ENCODE measurements at regions not wholly inside any gene's neighbourhood (a gene's known extent, or its start where the extent isn't known, plus 50 kb on each side); places are given as distances from the start of the nearest gene placed in this dataset.
"Not testable (repeated sequence)": the region's sequence is repeated elsewhere in the genome, so short reads cannot be mapped to it uniquely, and the experiment has no call there.

DNA sequence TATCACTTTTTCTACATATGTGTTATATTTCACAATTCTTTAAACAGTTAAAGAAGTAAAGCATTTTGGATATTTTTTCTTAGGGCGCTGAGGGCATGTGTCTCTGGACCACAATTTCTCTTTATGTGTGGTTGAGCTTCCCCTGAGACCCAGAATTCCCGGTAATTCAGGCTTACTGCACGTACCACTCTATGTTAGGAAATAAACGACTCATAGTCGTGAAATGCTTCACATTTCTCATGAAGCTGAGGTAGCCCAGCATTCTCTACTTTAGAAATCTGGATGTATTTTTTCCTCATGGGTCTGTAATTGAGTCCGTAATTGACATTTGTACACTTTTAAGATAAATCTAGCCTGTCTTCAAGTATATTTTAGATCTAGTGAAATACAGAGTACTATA, 170.6 kb downstream of the FZD1 start:
- peaks cover 22% of the 10 kb centered on the region for H3K9me3 Mint-ChIP-seq
- DNase-seq (ENCODE audit: low spot score), result no peak
- no peak overlapping the region for H3K4me3 Mint-ChIP-seq
- no peaks in the 10 kb centered on the region for H3K27me3 Mint-ChIP-seq (ENCODE audit: low read depth)
- no peak overlapping the region for H3K27ac Mint-ChIP-seq
- H3K36me3 Mint-ChIP-seq (ENCODE audit: low read depth), result no peaks in the 10 kb centered on the region
- no peaks in the 10 kb centered on the region for H3K4me1 Mint-ChIP-seq (ENCODE audit: low read depth)

DNA sequence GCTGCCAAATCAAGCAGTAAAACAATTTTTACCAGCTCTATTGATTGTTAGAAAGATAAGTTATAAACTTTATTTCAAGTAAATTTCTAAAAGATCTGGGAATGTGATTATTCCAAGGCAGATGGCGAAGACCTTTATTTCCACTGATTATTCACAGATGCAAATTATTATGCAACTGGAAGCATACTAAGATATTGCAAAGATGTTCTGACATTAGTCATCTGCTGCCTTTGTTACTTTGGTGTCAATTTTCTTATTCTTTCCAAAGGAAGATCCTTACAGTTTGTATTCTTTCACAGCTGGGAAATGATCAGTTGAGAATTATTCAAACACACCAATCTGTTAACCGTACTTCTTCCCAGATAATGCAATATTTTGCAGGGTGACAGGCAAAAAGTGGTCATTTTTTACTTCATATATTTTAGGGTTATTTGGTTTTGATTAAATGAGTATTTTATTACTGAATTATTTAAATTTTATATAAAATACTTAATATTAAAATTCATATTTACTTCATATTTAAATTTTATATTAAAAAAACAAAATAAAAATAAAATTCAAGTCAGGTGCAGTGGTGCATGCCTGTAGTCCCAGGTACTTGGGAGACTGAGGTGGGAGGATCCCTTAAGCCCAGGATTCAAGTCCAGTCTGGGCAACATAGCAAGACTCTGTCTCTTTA, 171.3 kb downstream of the FZD1 start:
- Mint-ChIP-seq H3K27ac (no peak overlapping the region), H3K4me1 (ENCODE audit: low read depth) (no peaks in the 10 kb centered on the region), H3K9me3 (peaks cover 26% of the 10 kb centered on the region), H3K4me3 (no peak overlapping the region), H3K27me3 (ENCODE audit: low read depth) (no peaks in the 10 kb centered on the region), H3K36me3 (ENCODE audit: low read depth) (no peaks in the 10 kb centered on the region)
- no peak for DNase-seq (ENCODE audit: low spot score)

DNA sequence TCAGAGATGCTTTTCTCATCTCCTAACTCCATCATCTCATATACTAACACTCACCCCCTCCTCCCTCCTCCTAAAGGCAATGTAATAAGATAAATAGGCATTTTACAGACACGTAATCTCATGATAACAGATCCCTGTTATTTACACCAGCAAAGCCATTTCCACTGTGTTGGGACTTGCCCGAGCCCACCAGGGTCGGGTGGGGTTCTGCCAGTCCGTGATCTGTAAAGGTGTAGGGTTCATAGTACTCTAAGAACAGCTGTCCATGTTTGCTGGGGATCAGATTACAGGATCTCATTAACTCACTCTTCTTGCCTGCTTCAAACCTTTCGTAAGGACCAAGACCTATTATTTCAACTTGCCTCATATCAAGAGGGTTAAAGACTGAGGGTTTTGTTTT, 172.4 kb downstream of the FZD1 start:
- peaks cover 26% of the 10 kb centered on the region for H3K9me3 Mint-ChIP-seq
- DNase-seq (ENCODE audit: low spot score), result no peak
- H3K4me1 Mint-ChIP-seq (ENCODE audit: low read depth), result no peaks in the 10 kb centered on the region
- no peak overlapping the region for H3K27ac Mint-ChIP-seq
- no peaks in the 10 kb centered on the region for H3K36me3 Mint-ChIP-seq (ENCODE audit: low read depth)
- no peak overlapping the region for H3K4me3 Mint-ChIP-seq
- no peaks in the 10 kb centered on the region for H3K27me3 Mint-ChIP-seq (ENCODE audit: low read depth)

GRCh38 chr7:91440198-91440597, 176.0 kb downstream of the FZD1 start:
- not testable (repeated sequence) for H3K36me3 Mint-ChIP-seq (ENCODE audit: low read depth); DNase-seq (ENCODE audit: low spot score); H3K4me3 Mint-ChIP-seq; H3K4me1 Mint-ChIP-seq (ENCODE audit: low read depth); H3K27me3 Mint-ChIP-seq (ENCODE audit: low read depth); H3K27ac Mint-ChIP-seq
- peaks cover 19% of the 10 kb centered on the region for H3K9me3 Mint-ChIP-seq

DNA sequence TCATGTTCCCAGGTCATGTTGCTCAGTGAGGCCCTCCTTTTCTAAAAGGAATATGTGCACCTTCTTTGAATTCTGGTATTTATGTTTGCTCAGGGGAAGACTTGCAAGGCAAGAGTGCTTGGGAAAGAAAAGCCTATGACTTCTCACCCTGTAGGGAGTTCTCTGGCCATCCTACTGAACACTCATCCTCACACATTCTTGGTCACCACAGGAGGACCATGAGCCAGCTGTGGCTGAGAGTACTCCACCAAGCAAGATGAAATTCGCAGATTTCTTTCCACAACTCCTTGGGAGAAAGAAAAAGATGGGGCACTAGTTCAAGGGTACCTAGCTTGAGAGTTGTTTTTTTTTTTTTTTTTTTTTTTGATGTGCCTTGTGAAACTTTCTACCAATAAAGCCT, 179.6 kb downstream of the FZD1 start:
- Mint-ChIP-seq H3K4me1 (ENCODE audit: low read depth) (no peaks in the 10 kb centered on the region), H3K4me3 (no peak overlapping the region), H3K36me3 (ENCODE audit: low read depth) (no peaks in the 10 kb centered on the region), H3K27ac (no peak overlapping the region), H3K9me3 (peaks cover 30% of the 10 kb centered on the region), H3K27me3 (ENCODE audit: low read depth) (no peaks in the 10 kb centered on the region)
- DNase-seq (ENCODE audit: low spot score), result no peak

DNA sequence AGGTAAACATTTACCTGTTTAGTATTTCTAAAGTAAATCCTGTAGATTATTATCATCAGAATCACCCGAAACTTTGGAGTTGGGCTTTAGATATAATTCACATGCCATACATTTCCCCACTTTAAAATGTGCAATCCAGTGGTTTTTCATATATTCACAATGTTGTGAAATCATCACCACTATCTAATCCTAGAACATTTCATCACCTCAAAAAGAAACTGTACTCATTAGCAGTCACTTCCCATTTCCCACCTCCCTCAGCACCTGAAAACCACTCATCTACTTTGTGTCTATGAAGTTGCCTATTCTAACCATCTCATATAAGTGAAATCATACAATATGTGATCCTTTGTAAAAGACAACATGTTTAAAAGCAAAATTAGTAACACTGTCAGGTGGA, 182.6 kb downstream of the FZD1 start:
- H3K9me3 Mint-ChIP-seq, result peaks cover 24% of the 10 kb centered on the region
- no peak for DNase-seq (ENCODE audit: low spot score)
- H3K4me1 Mint-ChIP-seq (ENCODE audit: low read depth), result no peaks in the 10 kb centered on the region
- H3K36me3 Mint-ChIP-seq (ENCODE audit: low read depth), result no peaks in the 10 kb centered on the region
- H3K27ac Mint-ChIP-seq, result no peak overlapping the region
- no peaks in the 10 kb centered on the region for H3K27me3 Mint-ChIP-seq (ENCODE audit: low read depth)
- H3K4me3 Mint-ChIP-seq, result no peak overlapping the region

- Mint-ChIP-seq H3K4me1 (ENCODE audit: low read depth) (no peaks in the 10 kb centered on the region), H3K36me3 (ENCODE audit: low read depth) (no peaks in the 10 kb centered on the region), H3K9me3 (peaks cover 15% of the 10 kb centered on the region), H3K27ac (no peak overlapping the region), H3K4me3 (no peak overlapping the region), H3K27me3 (ENCODE audit: low read depth) (no peaks in the 10 kb centered on the region)
- no peak for DNase-seq (ENCODE audit: low spot score)
Measured at GRCh38 chr7:91455411-91455810, 191.2 kb downstream of the FZD1 start.

DNA sequence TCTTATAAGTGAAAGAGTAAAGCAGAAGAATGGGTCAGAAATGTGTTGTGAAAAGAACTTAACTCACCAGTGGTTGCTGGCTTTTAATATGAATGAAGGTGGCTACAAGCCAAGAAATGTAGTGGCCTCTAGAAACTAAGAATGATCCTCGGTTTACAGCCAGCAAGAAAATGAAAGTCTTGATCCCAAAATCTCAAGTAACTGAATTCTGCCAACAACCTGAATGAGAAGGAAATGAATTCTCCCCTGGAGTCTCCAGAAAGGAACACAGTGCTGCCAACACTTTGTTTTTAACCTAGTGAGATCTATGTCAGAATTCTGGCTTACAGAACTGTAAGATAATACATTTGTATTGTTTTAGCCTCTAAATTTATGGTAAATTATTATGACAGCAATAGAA, 193.0 kb downstream of the FZD1 start:
- peaks cover 15% of the 10 kb centered on the region for H3K9me3 Mint-ChIP-seq
- H3K27ac Mint-ChIP-seq, result no peak overlapping the region
- no peak for DNase-seq (ENCODE audit: low spot score)
- no peak overlapping the region for H3K4me3 Mint-ChIP-seq
- H3K36me3 Mint-ChIP-seq (ENCODE audit: low read depth), result no peaks in the 10 kb centered on the region
- no peaks in the 10 kb centered on the region for H3K27me3 Mint-ChIP-seq (ENCODE audit: low read depth)
- H3K4me1 Mint-ChIP-seq (ENCODE audit: low read depth), result no peaks in the 10 kb centered on the region

DNA sequence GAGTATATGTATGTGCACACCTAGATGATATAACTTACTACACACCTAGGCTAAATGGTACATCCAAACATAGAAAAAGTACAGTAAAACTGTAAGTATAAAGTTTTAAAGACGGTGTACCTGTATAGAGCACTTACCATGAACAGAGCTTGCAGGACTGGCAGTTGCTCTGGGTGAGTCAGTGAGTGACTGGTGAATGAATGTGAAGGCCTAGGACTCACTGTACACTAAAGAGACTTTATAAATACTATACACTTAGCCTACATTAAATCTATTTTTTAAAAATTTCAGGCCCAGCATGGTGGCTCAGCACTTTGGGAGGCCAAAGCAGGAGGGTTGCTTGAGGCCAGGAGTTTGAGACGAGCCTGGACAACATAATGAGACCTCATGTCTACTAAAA, 195.3 kb downstream of the FZD1 start:
- no peaks in the 10 kb centered on the region for H3K36me3 Mint-ChIP-seq (ENCODE audit: low read depth)
- H3K4me3 Mint-ChIP-seq, result no peak overlapping the region
- H3K9me3 Mint-ChIP-seq, result peaks cover 9% of the 10 kb centered on the region
- DNase-seq (ENCODE audit: low spot score), result no peak
- H3K27me3 Mint-ChIP-seq (ENCODE audit: low read depth), result no peaks in the 10 kb centered on the region
- no peak overlapping the region for H3K27ac Mint-ChIP-seq
- H3K4me1 Mint-ChIP-seq (ENCODE audit: low read depth), result no peaks in the 10 kb centered on the region

DNA sequence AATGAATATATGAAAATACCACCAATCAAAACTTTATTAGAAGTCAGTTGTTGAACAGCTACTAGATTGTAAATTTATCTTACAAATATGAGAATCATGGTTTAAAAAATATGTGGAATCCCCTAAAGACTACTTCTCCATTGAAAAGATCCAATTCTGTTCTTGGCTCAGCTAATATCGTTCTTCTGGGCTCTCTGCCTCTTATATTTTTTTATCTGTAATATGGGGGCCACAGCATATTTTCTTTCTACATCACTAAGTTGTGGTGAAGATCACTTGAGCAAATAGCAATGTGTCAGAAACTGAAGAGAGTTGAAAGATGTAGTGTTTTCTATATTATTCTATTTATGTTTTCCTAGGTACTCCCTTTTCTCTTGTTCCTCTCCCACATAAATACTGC, 198.1 kb downstream of the FZD1 start:
- no peaks in the 10 kb centered on the region for H3K9me3 Mint-ChIP-seq
- DNase-seq (ENCODE audit: low spot score), result no peak
- H3K4me3 Mint-ChIP-seq, result no peak overlapping the region
- no peaks in the 10 kb centered on the region for H3K27me3 Mint-ChIP-seq (ENCODE audit: low read depth)
- no peak overlapping the region for H3K27ac Mint-ChIP-seq
- no peaks in the 10 kb centered on the region for H3K36me3 Mint-ChIP-seq (ENCODE audit: low read depth)
- no peaks in the 10 kb centered on the region for H3K4me1 Mint-ChIP-seq (ENCODE audit: low read depth)

GRCh38 chr7:91463330-91463729, 199.1 kb downstream of the FZD1 start:
- no peak overlapping the region for H3K4me3 Mint-ChIP-seq
- H3K36me3 Mint-ChIP-seq (ENCODE audit: low read depth), result no peaks in the 10 kb centered on the region
- no peak for DNase-seq (ENCODE audit: low spot score)
- H3K27ac Mint-ChIP-seq, result no peak overlapping the region
- no peaks in the 10 kb centered on the region for H3K27me3 Mint-ChIP-seq (ENCODE audit: low read depth)
- H3K4me1 Mint-ChIP-seq (ENCODE audit: low read depth), result no peaks in the 10 kb centered on the region
- no peaks in the 10 kb centered on the region for H3K9me3 Mint-ChIP-seq

DNA sequence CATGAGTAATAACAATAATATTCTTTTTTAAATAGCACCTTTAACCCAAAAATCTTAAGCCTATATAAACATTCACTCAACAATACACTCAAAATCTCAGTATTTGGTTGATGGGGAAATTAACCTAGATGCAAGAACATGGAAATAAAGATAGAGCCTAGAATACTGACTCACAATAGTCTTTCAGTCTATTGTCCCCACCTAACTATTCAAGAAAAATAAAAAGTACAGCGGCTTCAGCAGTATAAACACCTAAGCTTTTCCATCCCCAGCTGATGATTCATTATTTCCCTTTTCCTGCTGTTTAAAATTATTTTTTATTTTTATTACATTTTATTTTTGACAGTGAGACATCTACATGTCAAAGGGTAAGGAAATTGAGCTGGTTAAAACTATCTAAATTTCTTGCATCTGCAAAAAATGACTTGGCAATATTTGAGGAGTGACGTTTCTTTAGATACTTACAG, 201.4 kb downstream of the FZD1 start:
- no peak overlapping the region for H3K27ac Mint-ChIP-seq
- H3K36me3 Mint-ChIP-seq (ENCODE audit: low read depth), result no peaks in the 10 kb centered on the region
- no peaks in the 10 kb centered on the region for H3K9me3 Mint-ChIP-seq
- no peak overlapping the region for H3K4me3 Mint-ChIP-seq
- H3K27me3 Mint-ChIP-seq (ENCODE audit: low read depth), result no peaks in the 10 kb centered on the region
- no peak for DNase-seq (ENCODE audit: low spot score)
- no peaks in the 10 kb centered on the region for H3K4me1 Mint-ChIP-seq (ENCODE audit: low read depth)

DNA sequence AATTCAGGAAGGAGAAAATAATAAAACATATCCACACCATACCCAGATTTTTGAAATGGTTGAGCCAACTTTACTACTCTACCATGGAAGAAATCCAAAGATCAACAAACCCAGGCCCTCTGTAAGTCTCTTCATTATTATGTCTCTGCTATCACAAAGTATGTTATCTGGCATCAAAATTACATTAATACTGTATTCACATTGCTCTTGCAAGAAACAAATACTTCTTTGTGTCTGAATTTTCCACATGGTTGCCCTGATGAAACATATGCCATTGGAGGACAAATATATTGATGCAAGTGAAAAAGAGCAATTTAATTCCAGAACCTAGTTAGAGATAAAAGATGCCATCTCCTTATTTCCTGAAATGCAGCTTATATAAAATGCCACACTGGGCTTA, 204.0 kb downstream of the FZD1 start:
- H3K36me3 Mint-ChIP-seq (ENCODE audit: low read depth), result no peaks in the 10 kb centered on the region
- H3K27ac Mint-ChIP-seq, result no peak overlapping the region
- no peak for DNase-seq (ENCODE audit: low spot score)
- H3K4me3 Mint-ChIP-seq, result no peak overlapping the region
- no peaks in the 10 kb centered on the region for H3K27me3 Mint-ChIP-seq (ENCODE audit: low read depth)
- peaks cover 6% of the 10 kb centered on the region for H3K9me3 Mint-ChIP-seq
- H3K4me1 Mint-ChIP-seq (ENCODE audit: low read depth), result no peaks in the 10 kb centered on the region

- Mint-ChIP-seq H3K4me3 (no peak overlapping the region), H3K36me3 (ENCODE audit: low read depth) (no peaks in the 10 kb centered on the region), H3K27ac (no peak overlapping the region), H3K4me1 (ENCODE audit: low read depth) (no peaks in the 10 kb centered on the region), H3K9me3 (peaks cover 14% of the 10 kb centered on the region), H3K27me3 (ENCODE audit: low read depth) (no peaks in the 10 kb centered on the region)
- no peak for DNase-seq (ENCODE audit: low spot score)
Measured at GRCh38 chr7:91473619-91474018, 209.4 kb downstream of the FZD1 start.

GRCh38 chr7:91474074-91474473, 209.8 kb downstream of the FZD1 start:
- no peaks in the 10 kb centered on the region for H3K36me3 Mint-ChIP-seq (ENCODE audit: low read depth)
- H3K27me3 Mint-ChIP-seq (ENCODE audit: low read depth), result no peaks in the 10 kb centered on the region
- H3K4me1 Mint-ChIP-seq (ENCODE audit: low read depth), result no peaks in the 10 kb centered on the region
- H3K27ac Mint-ChIP-seq, result no peak overlapping the region
- peaks cover 14% of the 10 kb centered on the region for H3K9me3 Mint-ChIP-seq
- H3K4me3 Mint-ChIP-seq, result no peak overlapping the region
- no peak for DNase-seq (ENCODE audit: low spot score)

All from T-helper 2 cell treated with Interferon-gamma antibody and Interleukin-4, amounts not matched to agents 5 μg/mL and 100 μg/mL, for 36 hours (primary cell).